OCI-LY3 (cell line): ENCODE measurements at regions not wholly inside any gene's neighbourhood (a gene's known extent, or its start where the extent isn't known, plus 50 kb on each side); places are given as distances from the start of the nearest gene placed in this dataset.

ENCODE experiments used
- H2AFZ ChIP-seq: fragments of 200-600, 300-600 bp; shearing (Covaris generic); 2 replicates; pipeline ENCODE4 v1.6.0; 2014; ENCODE audit warnings: antibody characterized with exemption, low read depth, low read length
- H3K27ac ChIP-seq: fragments of 200-600, 300-600 bp; sonication (generic); 2 replicates; pipeline ENCODE4 v1.5.1; 2014; ENCODE audit warnings: mild to moderate bottlenecking, low read length, moderate library complexity, mixed read lengths
- H3K27me3 ChIP-seq: fragments of 200-600, 300-600 bp; sonication (generic); 2 replicates; pipeline ENCODE4 v1.6.1; 2014; ENCODE audit warnings: low read depth, low read length, mixed read lengths
- H3K36me3 ChIP-seq: fragments of 200-600, 300-600 bp; sonication (generic); replicated peaks from 2 replicates; pipeline ENCODE3; 2014; ENCODE audit warnings: low read depth, low read length, mixed read lengths
- H3K4me1 ChIP-seq: fragments of 300-600, 200-600 bp; sonication (generic); 2 replicates; pipeline ENCODE4 v1.6.1; 2014; ENCODE audit warnings: low read length, mixed read lengths
- H3K4me2 ChIP-seq: fragments of 200-600, 300-600 bp; sonication (generic); 2 replicates; pipeline ENCODE4 v1.6.1; 2014; ENCODE audit warnings: low read length, mixed read lengths
- H3K4me3 ChIP-seq: fragments of 300-600, 200-600 bp; sonication (generic); 2 replicates; pipeline ENCODE4 v1.5.1; 2014; ENCODE audit warnings: antibody characterized with exemption, mild to moderate bottlenecking, low read length, moderate library complexity
- H3K79me2 ChIP-seq: fragments of 300-600, 200-600 bp; shearing (Covaris generic); 2 replicates; pipeline ENCODE4 v1.6.1; 2014; ENCODE audit warnings: mild to moderate bottlenecking, low read length, mixed read lengths
- H3K9ac ChIP-seq: fragments of 300-600, 200-600 bp; shearing (Covaris generic); 2 replicates; pipeline ENCODE4 v1.6.0; 2014; ENCODE audit warnings: mild to moderate bottlenecking, low read length, moderate library complexity
- H3K9me3 ChIP-seq: fragments of 200-600, 300-600 bp; shearing (Covaris generic); 2 replicates; pipeline ENCODE4 v1.6.1; 2014; ENCODE audit warnings: low read length, mixed read lengths; ENCODE audit not compliant: insufficient read depth
- H4K20me1 ChIP-seq: fragments of 200-600, 300-600 bp; sonication (generic); 2 replicates; pipeline ENCODE4 v1.6.1; 2016; ENCODE audit warnings: low read length, mixed read lengths; ENCODE audit not compliant: insufficient read depth
- CTCF ChIP-seq: fragments of 200-600, 300-600 bp; sonication (generic); IDR thresholded peaks from 2 replicates; pipeline ENCODE4 v1.5.1; 2014; ENCODE audit warnings: antibody characterized with exemption, low read length, low read depth
- EZH2phosphoT487 ChIP-seq: fragments of 200-600 bp; shearing (Covaris generic); IDR thresholded peaks from 2 replicates; pipeline ENCODE4 v1.6.1; 2018; ENCODE audit warnings: antibody characterized with exemption, mixed run types, low read depth

- H3K36me3 ChIP-seq = no peaks in the 10 kb centered on the region
- no peaks in the 10 kb centered on the region for H3K9me3 ChIP-seq
- peaks cover 9% of the 10 kb centered on the region; the same call in 1 of the 2 replicates for H3K27me3 ChIP-seq
- H3K4me3 ChIP-seq = no peak overlapping the region
- TF ChIP-seq CTCF (no peak), EZH2phosphoT487 (no peak)
- H3K4me2 ChIP-seq = no peak overlapping the region
- no peak overlapping the region for H3K9ac ChIP-seq
- no peak overlapping the region for H2AFZ ChIP-seq
- no peak overlapping the region for H3K27ac ChIP-seq
- no peaks in the 10 kb centered on the region for H3K79me2 ChIP-seq
- no peaks in the 10 kb centered on the region for H3K4me1 ChIP-seq
- H4K20me1 ChIP-seq = no peaks in the 10 kb centered on the region
Observed at GRCh38 chr13:47472516-47472915, 528.6 kb downstream of the SUCLA2 start.

GRCh38 chr13:47463726-47464125, 537.3 kb downstream of the SUCLA2 start:
- no peak overlapping the region for H3K4me3 ChIP-seq

GRCh38 chr13:47463002-47463401, 538.1 kb downstream of the SUCLA2 start:
- no peaks in the 10 kb centered on the region for H4K20me1 ChIP-seq
- no peaks in the 10 kb centered on the region for H3K79me2 ChIP-seq
- TF ChIP-seq EZH2phosphoT487 (no peak), CTCF (no peak)
- no peak overlapping the region for H3K4me2 ChIP-seq
- H3K9ac ChIP-seq = no peak overlapping the region
- H3K4me1 ChIP-seq = no peaks in the 10 kb centered on the region
- H3K9me3 ChIP-seq = no peaks in the 10 kb centered on the region
- H3K27ac ChIP-seq = no peak overlapping the region
- H3K27me3 ChIP-seq = no peaks in the 10 kb centered on the region
- H2AFZ ChIP-seq = no peak overlapping the region
- no peaks in the 10 kb centered on the region for H3K36me3 ChIP-seq
- H3K4me3 ChIP-seq = no peak overlapping the region

More at GRCh38 chr13:47463726-47464125, 537.3 kb downstream of the SUCLA2 start:
- Histone ChIP-seq H3K4me2 (no peak overlapping the region), H2AFZ (no peak overlapping the region), H3K27ac (no peak overlapping the region), H4K20me1 (no peaks in the 10 kb centered on the region), H3K36me3 (no peaks in the 10 kb centered on the region), H3K79me2 (no peaks in the 10 kb centered on the region), H3K27me3 (no peaks in the 10 kb centered on the region), H3K9me3 (no peaks in the 10 kb centered on the region), H3K9ac (no peak overlapping the region), H3K4me1 (no peaks in the 10 kb centered on the region)
- TF ChIP-seq EZH2phosphoT487 = no peak
- TF ChIP-seq CTCF = no peak

- Histone ChIP-seq H3K4me3 (no peak overlapping the region), H3K9me3 (no peaks in the 10 kb centered on the region), H3K27me3 (no peaks in the 10 kb centered on the region), H3K9ac (no peak overlapping the region), H3K4me2 (no peak overlapping the region), H3K4me1 (no peaks in the 10 kb centered on the region), H3K27ac (no peak overlapping the region), H4K20me1 (no peaks in the 10 kb centered on the region), H2AFZ (no peak overlapping the region), H3K79me2 (no peaks in the 10 kb centered on the region), H3K36me3 (no peaks in the 10 kb centered on the region)
- TF ChIP-seq EZH2phosphoT487 (no peak), CTCF (no peak)
Observed at GRCh38 chr13:47461816-47462215, 539.3 kb downstream of the SUCLA2 start.
